CD4-positive, alpha-beta T cell (primary cell): ENCODE measurements at regions not wholly inside any gene's neighbourhood (a gene's known extent, or its start where the extent isn't known, plus 50 kb on each side); places are given as distances from the start of the nearest gene placed in this dataset.

Source experiments
- ATAC-seq: fragments of 200-7000 bp; cut with Tn5 transposase; one replicate; pipeline ENCODE4 v1.10.0; 2022; ENCODE audit warnings: mild to moderate bottlenecking; ENCODE audit not compliant: poor library complexity
- CTCF ChIA-PET: fragments of 350-600 bp; sonication (Branson Sonifier 250); formaldehyde crosslinking; loops from one replicate; lab custom pipeline; 2021; ENCODE audit warnings: antibody characterized with exemption, inconsistent platforms; lab: Charles Lee
- POLR2A ChIA-PET: fragments of 350-600 bp; sonication (Branson Sonifier 250); formaldehyde crosslinking; loops from one replicate; lab custom pipeline; 2021; ENCODE audit warnings: antibody characterized with exemption, inconsistent platforms; lab: Charles Lee
- DNase-seq, 14 experiments: peaks; one replicate each; pipeline ENCODE4 v3.0.0-alpha.2; 2013 to 2020; ENCODE audit warnings: mixed read lengths in 2 of 14
- H3K27ac ChIP-seq, 2 donors: one replicate each; pipeline versions ENCODE4 v1.5.1 to v1.7.0; 2013; ENCODE audit warnings: low read length in 2 of 2, low read depth in 1 of 2, mild to moderate bottlenecking in 1 of 2
- H3K27me3 ChIP-seq, 2 experiments: 1 replicate in 1 of 2; 2 replicates in 1 of 2; pipeline versions ENCODE4 v1.6.1 to v1.7.0; 2013; ENCODE audit warnings: low read length in 2 of 2, control low read depth in 1 of 2, mild to moderate bottlenecking in 1 of 2, moderate library complexity in 1 of 2; ENCODE audit not compliant: insufficient read depth in 2 of 2, control insufficient read depth in 1 of 2
- H3K36me3 ChIP-seq: one replicate; pipeline ENCODE4 v1.6.1; 2013; ENCODE audit warnings: low read length, control low read depth; ENCODE audit not compliant: insufficient read depth
- H3K4me1 ChIP-seq: one replicate; pipeline ENCODE4 v1.6.1; 2013; ENCODE audit warnings: low read length, control low read depth; ENCODE audit not compliant: insufficient read depth
- H3K4me3 ChIP-seq: one replicate; pipeline ENCODE4 v1.5.1; 2013; ENCODE audit warnings: mild to moderate bottlenecking, low read length, moderate library complexity
- H3K9me3 ChIP-seq, 2 experiments: 1 replicate in 1 of 2; 2 replicates in 1 of 2; pipeline versions ENCODE4 v1.6.1 to v1.7.0; 2013; ENCODE audit warnings: low read length in 2 of 2, mild to moderate bottlenecking in 2 of 2, control low read depth in 1 of 2, moderate library complexity in 1 of 2; ENCODE audit not compliant: control insufficient read depth in 1 of 2, insufficient read depth in 1 of 2
- H3K27ac Mint-ChIP-seq: one replicate; pipeline ENCODE4 v1.8.0; 2020; ENCODE audit warnings: mixed read lengths
- H3K27me3 Mint-ChIP-seq: one replicate; pipeline ENCODE4 v1.8.0; 2021; ENCODE audit warnings: mixed read lengths
- H3K36me3 Mint-ChIP-seq: one replicate; pipeline ENCODE4 v1.8.0; 2021; ENCODE audit warnings: low read depth, mixed read lengths
- H3K4me1 Mint-ChIP-seq: one replicate; pipeline ENCODE4 v1.8.0; 2021; ENCODE audit warnings: low read depth, mixed read lengths
- H3K4me3 Mint-ChIP-seq: one replicate; pipeline ENCODE4 v1.8.0; 2020; ENCODE audit warnings: mild to moderate bottlenecking, mixed read lengths
- H3K9me3 Mint-ChIP-seq: one replicate; pipeline ENCODE4 v1.8.0; 2020; ENCODE audit warnings: mixed read lengths
- CTCF ChIP-seq: fragments of 200-600 bp; IDR thresholded peaks from one replicate; pipeline ENCODE4 v1.8.0; 2022; ENCODE audit warnings: antibody characterized with exemption, mild to moderate bottlenecking
- intact Hi-C, 2 experiments: fragments of 100-400 bp; cut with DNase I in 1 of 2; cut with micrococcal nuclease in 1 of 2; formaldehyde crosslinking; loops; one replicate each; pipeline versions ENCODE4 v1.15.1 to v1.9.0; 2023 to 2025; cut with DNase I, micrococcal nuclease

DNA sequence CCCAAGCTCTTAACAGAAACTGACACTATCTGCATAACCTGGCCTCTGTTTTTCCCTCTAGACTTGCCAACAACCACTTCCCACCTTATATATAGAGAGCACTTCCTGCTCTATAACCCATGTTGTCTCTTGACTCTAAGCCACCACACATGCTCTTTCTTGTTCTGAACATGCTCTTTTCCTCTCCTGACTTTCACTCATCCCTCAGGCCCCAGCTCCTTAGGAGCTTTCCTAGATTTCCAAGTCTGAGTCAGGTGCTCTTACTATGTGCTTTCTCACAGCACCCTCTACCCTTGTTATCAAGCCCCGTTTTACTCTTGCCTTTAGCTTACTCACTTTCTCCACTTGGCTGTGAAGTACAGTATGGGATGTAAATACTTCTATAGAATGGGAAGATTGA lies 143.9 kb upstream of the EYA4 start:
- intact Hi-C loops, result no loop called here
- ATAC-seq, result no peak
- Mint-ChIP-seq H3K27me3 (no peaks in the 10 kb centered on the region), H3K36me3 (no peaks in the 10 kb centered on the region), H3K9me3 (no peaks in the 10 kb centered on the region), H3K4me3 (no peak overlapping the region), H3K27ac (no peak overlapping the region), H3K4me1 (no peaks in the 10 kb centered on the region)
- CTCF ChIA-PET, result no interaction called here
- Histone ChIP-seq H3K27me3 (no peaks in the 10 kb centered on the region), H3K4me1 (no peaks in the 10 kb centered on the region), H3K27ac (no peak overlapping the region), H3K4me3 (no peak overlapping the region), H3K9me3 (no peaks in the 10 kb centered on the region), H3K36me3 (no peaks in the 10 kb centered on the region)
- POLR2A ChIA-PET, result no interaction called here
- DNase-seq, result no peak
- TF ChIP-seq CTCF, result no peak

DNA sequence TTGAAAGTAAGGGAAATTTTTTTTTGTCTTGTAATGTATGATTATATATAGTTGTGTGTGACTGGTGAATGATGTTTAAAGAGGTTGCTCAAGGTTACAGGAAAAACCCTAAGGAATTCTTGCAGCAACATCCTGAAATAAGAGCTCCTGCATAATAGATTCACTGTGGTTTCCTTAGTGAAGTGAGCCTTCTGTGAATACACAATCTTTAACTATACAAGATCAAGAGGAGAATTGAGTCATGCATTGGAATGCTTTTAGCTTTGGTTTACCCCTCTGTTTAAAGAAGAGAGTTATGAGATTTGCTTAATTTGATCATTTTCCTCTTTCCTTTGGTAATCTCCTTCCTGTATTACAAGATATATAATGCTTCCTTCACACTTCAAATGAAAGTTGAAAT lies 141.6 kb upstream of the EYA4 start:
- ChIA-PET CTCF (no interaction called here), POLR2A (no interaction called here)
- Histone ChIP-seq H3K36me3 (no peaks in the 10 kb centered on the region), H3K27ac (no peak overlapping the region), H3K4me1 (no peaks in the 10 kb centered on the region), H3K9me3 (no peaks in the 10 kb centered on the region), H3K27me3 (no peaks in the 10 kb centered on the region), H3K4me3 (no peak overlapping the region)
- no peaks in the 10 kb centered on the region for H3K27me3 Mint-ChIP-seq
- H3K36me3 Mint-ChIP-seq, result no peaks in the 10 kb centered on the region
- TF ChIP-seq CTCF, result no peak
- H3K4me3 Mint-ChIP-seq, result no peak overlapping the region
- DNase-seq, result no peak
- no peak overlapping the region for H3K27ac Mint-ChIP-seq
- no peak for ATAC-seq
- H3K9me3 Mint-ChIP-seq, result no peaks in the 10 kb centered on the region
- H3K4me1 Mint-ChIP-seq, result no peaks in the 10 kb centered on the region
- intact Hi-C loops, result no loop called here

DNA sequence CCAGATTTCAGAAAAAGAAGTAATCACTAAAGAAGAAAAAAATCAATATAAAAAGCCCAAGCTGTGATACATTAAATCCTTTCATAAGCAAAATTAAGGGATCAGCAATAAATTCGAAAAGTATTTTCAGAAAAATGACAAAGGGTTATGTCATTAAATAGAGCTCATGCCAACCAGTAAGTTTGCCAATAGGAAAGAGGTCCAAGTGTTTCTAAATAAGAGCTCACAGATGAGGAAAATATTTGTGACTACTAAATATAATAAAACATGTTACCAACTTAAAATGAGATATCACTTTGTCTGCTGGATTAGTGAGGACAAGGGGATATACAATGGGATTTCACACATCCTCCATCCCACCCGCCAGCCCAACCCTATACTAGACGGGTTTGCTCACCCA lies 140.3 kb upstream of the EYA4 start:
- no peaks in the 10 kb centered on the region for H3K9me3 Mint-ChIP-seq
- no peak overlapping the region for H3K27ac Mint-ChIP-seq
- H3K4me3 Mint-ChIP-seq, result no peak overlapping the region
- H3K27me3 Mint-ChIP-seq, result no peaks in the 10 kb centered on the region
- H3K4me3 ChIP-seq, result no peak overlapping the region
- intact Hi-C loops, result no loop called here
- POLR2A ChIA-PET, result no interaction called here
- no peak for DNase-seq
- no peaks in the 10 kb centered on the region for H3K4me1 ChIP-seq
- no peaks in the 10 kb centered on the region for H3K27me3 ChIP-seq
- no peak for ATAC-seq
- H3K9me3 ChIP-seq, result no peaks in the 10 kb centered on the region
- CTCF ChIA-PET, result no interaction called here
- no peaks in the 10 kb centered on the region for H3K4me1 Mint-ChIP-seq
- no peaks in the 10 kb centered on the region for H3K36me3 ChIP-seq
- no peaks in the 10 kb centered on the region for H3K36me3 Mint-ChIP-seq
- TF ChIP-seq CTCF, result no peak
- no peak overlapping the region for H3K27ac ChIP-seq
